DMS114 treated with DMSO at 0.1 percent for 48 hours (cell line): ENCODE measurements at regions not wholly inside any gene's neighbourhood (a gene's known extent, or its start where the extent isn't known, plus 50 kb on each side); places are given as distances from the start of the nearest gene placed in this dataset.
"Not testable (repeated sequence)": the region's sequence is repeated elsewhere in the genome, so short reads cannot be mapped to it uniquely, and the experiment has no call there.

ENCODE experiments used
- DNase-seq: peaks from one replicate; lab custom pipeline; 2025; ENCODE audit not compliant: unreplicated experiment; lab: John Stamatoyannopoulos, UW

- no peak for DNase-seq
These were observed 233.8 kb upstream of the CDH11 start for GRCh38 chr16:65355706-65356105.

GRCh38 chr16:65353183-65353582, 231.3 kb upstream of the CDH11 start:
- DNase-seq, result no peak

GRCh38 chr16:65349626-65350025, 227.8 kb upstream of the CDH11 start:
- DNase-seq, result no peak

- DNase-seq, result no peak
These were observed 221.7 kb upstream of the CDH11 start for GRCh38 chr16:65343556-65343955.

- DNase-seq, result no peak
These were observed 220.5 kb upstream of the CDH11 start for GRCh38 chr16:65342231-65342866.

GRCh38 chr16:65339062-65339461, 217.2 kb upstream of the CDH11 start:
- DNase-seq, result no peak

DNA sequence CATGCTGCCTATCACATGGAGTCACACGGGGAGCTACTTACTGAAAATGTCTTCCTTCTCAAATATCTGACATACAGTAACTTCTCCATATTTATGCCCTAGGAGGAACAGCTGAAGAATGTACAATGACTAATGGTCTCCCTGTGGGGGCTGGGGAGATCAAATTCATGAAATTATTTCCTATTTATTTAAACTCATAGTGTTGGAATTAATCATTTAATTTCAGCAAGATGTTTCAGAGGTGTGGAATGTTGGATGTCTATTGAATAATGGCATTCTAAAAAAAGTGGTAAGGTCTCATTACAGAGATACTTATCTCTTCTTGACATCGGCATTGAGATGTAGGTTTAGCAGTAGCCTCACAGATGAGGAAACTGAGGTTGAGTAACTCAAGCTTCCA, 214.3 kb upstream of the CDH11 start:
- DNase-seq, result no peak

- DNase-seq, result no peak
These were observed 212.2 kb upstream of the CDH11 start for GRCh38 chr16:65334081-65334480.

GRCh38 chr16:65333283-65333682, 211.4 kb upstream of the CDH11 start:
- DNase-seq, result no peak

DNA sequence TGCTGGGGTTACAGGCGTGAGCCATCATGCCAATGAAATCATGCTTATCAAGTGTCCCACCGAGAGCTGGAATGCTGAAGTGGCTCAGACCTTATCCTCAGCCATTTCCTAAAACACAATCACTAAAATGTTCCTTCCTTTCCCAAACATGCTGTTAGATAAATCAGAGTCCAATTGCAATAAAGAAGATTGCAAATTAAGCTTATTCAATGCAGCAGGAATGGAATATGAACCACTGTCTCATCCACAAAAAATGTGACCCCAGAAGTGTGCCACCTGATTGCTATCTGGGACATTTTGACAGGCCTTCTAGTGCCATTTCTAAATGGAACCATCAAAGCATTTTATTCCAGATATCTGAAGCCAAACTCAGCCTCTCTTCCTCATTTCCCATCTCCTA, 205.5 kb upstream of the CDH11 start:
- no peak for DNase-seq

- no peak for DNase-seq
These were observed 201.9 kb upstream of the CDH11 start for GRCh38 chr16:65323655-65324237.

GRCh38 chr16:65319621-65320231, 197.9 kb upstream of the CDH11 start:
- no peak for DNase-seq

GRCh38 chr16:65318590-65319257, 196.9 kb upstream of the CDH11 start:
- DNase-seq, result no peak

DNA sequence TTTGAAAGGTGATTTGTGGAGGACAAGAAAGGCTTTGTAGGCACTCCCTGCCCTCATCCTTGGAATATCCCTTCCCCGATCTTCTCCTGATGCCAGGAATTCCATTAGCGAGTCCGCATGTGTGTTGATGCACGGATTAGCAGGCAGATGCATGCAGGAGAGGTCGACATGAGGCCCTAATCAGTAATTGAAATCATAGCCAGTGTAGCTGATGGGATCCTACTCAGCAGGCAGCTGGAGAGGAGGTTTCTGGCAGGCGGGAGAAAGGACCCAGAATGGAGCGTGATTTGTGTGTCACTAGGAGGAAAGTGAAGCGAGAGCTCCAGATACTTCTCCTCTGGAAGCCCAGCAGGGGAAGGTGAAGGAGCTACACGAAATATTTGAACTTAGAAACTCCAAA, 196.3 kb upstream of the CDH11 start:
- no peak for DNase-seq

GRCh38 chr16:65316808-65317207, 194.9 kb upstream of the CDH11 start:
- no peak for DNase-seq

DNA sequence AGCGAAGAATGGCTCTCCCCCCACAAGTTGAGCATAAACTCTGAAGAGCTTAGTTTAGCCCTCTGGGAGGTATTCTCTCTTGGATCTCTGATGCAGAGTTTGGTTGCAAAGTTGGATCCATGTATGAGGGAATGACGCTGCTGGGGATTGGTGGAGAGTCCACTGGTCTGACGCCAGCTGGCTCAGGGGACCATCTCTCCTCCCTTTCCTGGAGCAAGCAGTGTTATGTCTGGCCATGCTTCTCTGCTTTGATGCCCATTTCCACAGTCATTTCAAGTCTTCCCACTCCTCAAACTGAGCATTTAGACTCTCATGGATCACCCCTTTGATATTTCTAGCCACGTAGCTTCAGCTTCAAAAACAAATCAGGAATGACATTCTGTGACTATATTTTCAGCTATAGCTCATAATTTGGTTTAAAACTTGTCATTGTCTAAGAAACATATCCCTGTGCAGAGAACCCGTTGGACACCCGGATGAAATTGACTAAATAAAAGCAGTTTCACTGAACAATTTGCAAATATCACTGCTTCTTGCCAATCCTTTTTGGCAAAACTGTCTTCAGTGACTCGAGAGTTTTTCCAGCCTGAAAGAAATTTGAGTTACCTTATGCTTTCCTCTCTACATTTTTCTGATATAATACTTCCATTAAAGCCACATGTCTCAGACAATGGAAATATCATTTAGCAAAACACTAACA, 193.4 kb upstream of the CDH11 start:
- DNase-seq, result no peak

DNA sequence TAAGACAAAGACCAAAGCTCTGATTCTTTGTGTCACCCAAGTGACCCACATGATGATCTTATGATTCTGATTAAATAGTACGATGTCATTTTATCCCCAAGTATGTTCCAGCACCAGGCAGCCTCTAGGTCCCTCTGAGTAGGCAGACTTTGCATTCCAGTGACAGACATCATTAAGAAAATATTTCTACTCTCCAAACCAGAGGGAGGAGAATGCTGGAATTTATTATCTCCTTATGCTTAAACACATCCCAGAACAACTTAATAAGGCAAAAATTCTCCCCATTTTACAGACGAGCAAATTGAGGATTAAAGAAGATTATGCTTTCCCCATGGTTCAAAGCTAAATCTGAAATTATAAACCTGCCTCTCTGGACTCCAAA, 192.8 kb upstream of the CDH11 start:
- no peak for DNase-seq

- no peak for DNase-seq
These were observed 192.2 kb upstream of the CDH11 start for GRCh38 chr16:65313936-65314626.

- no peak for DNase-seq
These were observed 190.9 kb upstream of the CDH11 start for GRCh38 chr16:65312795-65313194.

DNA sequence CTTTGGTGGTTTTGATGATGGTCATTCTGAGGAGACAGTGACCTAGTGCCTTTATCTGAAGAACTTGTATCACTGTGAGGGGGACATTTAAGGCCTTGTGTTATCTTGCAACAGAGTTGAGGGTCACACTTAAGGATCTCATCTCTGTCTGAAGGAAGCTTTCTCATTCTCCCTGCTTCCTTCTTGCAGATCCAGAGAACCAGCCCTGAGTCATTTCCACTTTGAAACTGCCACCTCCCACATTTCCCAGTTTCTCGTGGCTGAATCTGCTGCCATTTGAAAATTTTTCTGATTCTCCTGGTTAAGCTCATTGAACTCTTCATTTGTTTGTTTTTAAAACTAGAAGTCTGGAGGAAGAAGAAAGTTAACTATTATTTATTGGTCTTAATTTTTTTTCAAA, 190.2 kb upstream of the CDH11 start:
- no peak for DNase-seq

GRCh38 chr16:65310491-65310890, 188.6 kb upstream of the CDH11 start:
- not testable (repeated sequence) for DNase-seq
